ENCODE measurements at regions not wholly inside any gene's neighbourhood (a gene's known extent, or its start where the extent isn't known, plus 50 kb on each side); places are given as distances from the start of the nearest gene placed in this dataset.

DNA sequence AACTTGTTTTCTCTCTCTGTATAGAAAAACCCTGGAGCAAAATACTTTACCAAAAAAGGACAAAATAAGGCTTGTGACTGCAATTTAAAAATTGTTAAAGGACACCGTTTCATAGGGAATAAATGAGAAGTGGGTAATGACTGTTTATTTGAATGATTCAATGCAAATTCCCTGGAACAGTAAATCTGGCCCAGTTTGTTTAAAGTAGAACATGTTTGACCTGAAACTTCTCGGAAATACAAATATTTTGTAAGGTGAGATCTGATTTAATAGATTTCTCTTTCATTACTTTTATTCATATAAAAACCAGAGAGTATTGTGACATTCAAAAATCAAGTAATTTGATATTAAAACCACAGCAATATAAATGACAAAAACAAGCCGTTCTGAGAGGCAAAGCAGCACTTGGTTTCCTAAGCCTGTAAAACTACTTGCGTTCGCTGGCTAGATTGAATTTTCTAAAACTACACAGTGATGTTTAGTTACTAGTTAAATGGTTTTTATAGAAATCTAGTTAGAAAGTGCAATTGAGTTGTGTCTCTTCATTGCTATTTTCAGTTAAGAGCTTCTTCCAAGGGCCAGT, 76.8 kb upstream of the PITRM1 start:
- intact Hi-C loops (cut with micrococcal nuclease; ENCODE audit: unreplicated experiment), result no loop called here
- DNase-seq (ENCODE audit: low spot score), result no peak
- Histone ChIP-seq H3K9me3 (ENCODE audit: low read depth, low read length, poor library complexity, severe bottlenecking) (no peaks in the 10 kb centered on the region), H3K4me3 (ENCODE audit: low read depth, low read length, poor library complexity, severe bottlenecking) (no peak overlapping the region), H3K27ac (ENCODE audit: low read depth, low read length, poor library complexity, severe bottlenecking) (peak overlapping the region; percentile 59), H3K27me3 (replicated peaks; ENCODE audit: insufficient read depth, low read depth, low read length, poor library complexity) (peaks cover 3% of the 10 kb centered on the region), H3K36me3 (ENCODE audit: insufficient read depth, low read length, poor library complexity, severe bottlenecking) (no peaks in the 10 kb centered on the region), H3K4me1 (ENCODE audit: insufficient read depth, low read length, poor library complexity, severe bottlenecking) (peaks cover 11% of the 10 kb centered on the region)
- TF ChIP-seq CTCF (conservative IDR thresholded peaks at IDR 0.05; ENCODE audit: low read depth, low read length) (no peak), EZH2 (IDR thresholded peaks at IDR 0.05; ENCODE audit: borderline replicate concordance, low read depth, low read length, poor library complexity, severe bottlenecking) (no peak)
- BruUV-seq (replicated peaks), result no TSS peak
- POLR2A ChIA-PET (ENCODE audit: low non-redundant PET), result no interaction called here
- CTCF ChIA-PET, result no interaction called here

DNA sequence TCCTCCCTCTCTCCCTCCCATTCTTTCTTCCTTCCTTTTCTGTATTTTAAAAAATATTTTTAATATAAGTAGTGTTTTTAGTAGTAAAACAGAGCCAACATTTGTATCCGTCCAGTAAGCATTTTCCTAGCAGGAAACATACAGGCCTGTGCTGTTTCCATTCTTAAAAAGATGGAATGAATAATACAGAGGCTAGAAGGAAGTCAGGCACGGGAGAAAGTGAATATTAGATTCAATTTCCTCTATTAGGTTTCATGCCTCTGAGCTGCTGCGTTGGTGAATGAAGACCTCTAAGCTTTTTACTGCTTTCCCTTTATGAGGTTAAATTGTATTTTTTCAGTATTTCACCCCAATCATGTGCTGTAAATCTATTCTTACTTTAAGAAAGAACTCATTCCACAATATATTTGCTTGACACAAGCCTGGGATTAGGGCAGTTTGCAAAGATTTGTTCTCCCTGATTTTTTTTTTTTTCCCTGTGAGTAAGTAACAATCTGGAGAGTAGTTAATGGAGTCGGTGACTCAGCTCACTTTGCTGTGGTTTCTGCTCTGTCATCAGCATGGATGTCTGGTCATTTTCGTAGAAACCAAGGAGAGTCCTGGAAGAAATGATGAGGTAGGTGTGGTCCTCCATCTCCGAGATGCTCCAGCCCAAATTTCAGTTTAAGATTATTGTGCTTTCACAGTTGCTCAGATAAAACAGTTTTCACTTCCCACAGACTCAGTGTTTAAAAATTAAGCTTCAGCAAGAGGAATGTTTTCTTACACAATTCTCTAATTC, 76.1 kb upstream of the PITRM1 start:
- Histone ChIP-seq H3K9me3 (ENCODE audit: low read depth, low read length, poor library complexity, severe bottlenecking) (no peaks in the 10 kb centered on the region), H3K27ac (ENCODE audit: low read depth, low read length, poor library complexity, severe bottlenecking) (peak overlapping the region; percentile 59), H3K4me1 (ENCODE audit: insufficient read depth, low read length, poor library complexity, severe bottlenecking) (peaks cover 11% of the 10 kb centered on the region), H3K4me3 (ENCODE audit: low read depth, low read length, poor library complexity, severe bottlenecking) (no peak overlapping the region), H3K27me3 (replicated peaks; ENCODE audit: insufficient read depth, low read depth, low read length, poor library complexity) (peaks cover 3% of the 10 kb centered on the region), H3K36me3 (ENCODE audit: insufficient read depth, low read length, poor library complexity, severe bottlenecking) (no peaks in the 10 kb centered on the region)
- BruUV-seq (replicated peaks), result TSS peak; percentile 94
- POLR2A ChIA-PET (ENCODE audit: low non-redundant PET), result interaction anchor here (0.6 kb wide), 1 partner anchor 417 kb away, joined by 7 read pairs; no protein-coding TSS in a partner anchor
- CTCF ChIA-PET, result interaction anchor here (0.5 kb wide), 1 partner anchor 308 kb away, joined by 9 read pairs; no protein-coding TSS in a partner anchor
- intact Hi-C loops (cut with micrococcal nuclease; ENCODE audit: unreplicated experiment), result no loop called here
- peak; percentile 62 for DNase-seq (ENCODE audit: low spot score)
- TF ChIP-seq CTCF (conservative IDR thresholded peaks at IDR 0.05; ENCODE audit: low read depth, low read length) (no peak), EZH2 (IDR thresholded peaks at IDR 0.05; ENCODE audit: borderline replicate concordance, low read depth, low read length, poor library complexity, severe bottlenecking) (no peak)

DNA sequence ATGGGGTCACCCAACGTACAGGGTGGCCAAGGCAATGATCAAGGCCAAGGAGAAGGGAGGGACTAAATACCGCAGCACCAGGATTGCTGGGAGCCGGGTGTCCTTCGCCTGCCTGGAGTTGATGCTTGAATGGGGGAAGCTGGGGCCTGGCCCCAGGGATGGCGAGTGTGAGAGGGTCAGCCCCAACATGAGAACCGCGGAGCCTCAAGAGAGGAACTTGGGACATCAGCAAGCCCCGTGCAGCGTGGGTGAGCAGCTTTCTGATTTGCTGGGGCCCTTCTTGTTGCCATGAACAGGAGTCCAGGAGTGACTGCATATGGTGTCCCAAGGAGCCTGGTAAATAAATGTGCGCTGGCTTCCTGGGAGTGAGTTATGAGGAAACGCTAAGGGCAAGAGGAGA, 72.8 kb upstream of the PITRM1 start:
- ChIA-PET POLR2A (ENCODE audit: low non-redundant PET) (no interaction called here), CTCF (no interaction called here)
- H3K9me3 ChIP-seq (ENCODE audit: low read depth, low read length, poor library complexity, severe bottlenecking), result no peaks in the 10 kb centered on the region
- H3K4me1 ChIP-seq (ENCODE audit: insufficient read depth, low read length, poor library complexity, severe bottlenecking), result peaks cover 11% of the 10 kb centered on the region
- no peak for DNase-seq (ENCODE audit: low spot score)
- no TSS peak for BruUV-seq (replicated peaks)
- intact Hi-C loops (cut with micrococcal nuclease; ENCODE audit: unreplicated experiment), result no loop called here
- H3K4me3 ChIP-seq (ENCODE audit: low read depth, low read length, poor library complexity, severe bottlenecking), result no peak overlapping the region
- TF ChIP-seq CTCF (conservative IDR thresholded peaks at IDR 0.05; ENCODE audit: low read depth, low read length) (no peak), EZH2 (IDR thresholded peaks at IDR 0.05; ENCODE audit: borderline replicate concordance, low read depth, low read length, poor library complexity, severe bottlenecking) (no peak)
- no peak overlapping the region for H3K27ac ChIP-seq (ENCODE audit: low read depth, low read length, poor library complexity, severe bottlenecking)
- no peaks in the 10 kb centered on the region for H3K36me3 ChIP-seq (ENCODE audit: insufficient read depth, low read length, poor library complexity, severe bottlenecking)
- H3K27me3 ChIP-seq (replicated peaks; ENCODE audit: insufficient read depth, low read depth, low read length, poor library complexity), result no peaks in the 10 kb centered on the region

Data from A673 (cell line).